ENCODE measurements at regions not wholly inside any gene's neighbourhood (a gene's known extent, or its start where the extent isn't known, plus 50 kb on each side); places are given as distances from the start of the nearest gene placed in this dataset.

GRCh38 chr2:224213396-224213795 is 174.3 kb upstream of the SERPINE2 start:
- no peaks in the 10 kb centered on the region for H3K4me1 ChIP-seq
- DNase-seq: no peak
- TF ChIP-seq CTCF (IDR thresholded peaks at IDR 0.05; ENCODE audit: low read depth, low read length): no peak

GRCh38 chr2:224211791-224212190 is 172.7 kb upstream of the SERPINE2 start:
- Histone ChIP-seq H3K36me3 (no peaks in the 10 kb centered on the region), H3K27me3 (no peaks in the 10 kb centered on the region), H3K9me3 (no peaks in the 10 kb centered on the region), H3K4me1 (no peaks in the 10 kb centered on the region), H3K4me3 (ENCODE audit: low read depth, low read length) (no peak overlapping the region)
- TF ChIP-seq CTCF (IDR thresholded peaks at IDR 0.05; ENCODE audit: low read depth, low read length): no peak
- DNase-seq: no peak

More at GRCh38 chr2:224213396-224213795, 174.3 kb upstream of the SERPINE2 start:
- Histone ChIP-seq H3K9me3 (no peaks in the 10 kb centered on the region), H3K4me3 (ENCODE audit: low read depth, low read length) (no peak overlapping the region), H3K27me3 (no peaks in the 10 kb centered on the region), H3K36me3 (no peaks in the 10 kb centered on the region)

- no peak for DNase-seq
- H3K9me3 ChIP-seq: no peaks in the 10 kb centered on the region
- H3K4me3 ChIP-seq (ENCODE audit: low read depth, low read length): no peak overlapping the region
- no peaks in the 10 kb centered on the region for H3K4me1 ChIP-seq
- no peak for TF ChIP-seq CTCF (IDR thresholded peaks at IDR 0.05; ENCODE audit: low read depth, low read length)
- H3K27me3 ChIP-seq: no peaks in the 10 kb centered on the region
- H3K36me3 ChIP-seq: no peaks in the 10 kb centered on the region
Observed at GRCh38 chr2:224211181-224211480, 172.0 kb upstream of the SERPINE2 start.

GRCh38 chr2:224210286-224211180 is 171.4 kb upstream of the SERPINE2 start:
- no peak for DNase-seq
- Histone ChIP-seq H3K36me3 (no peaks in the 10 kb centered on the region), H3K27me3 (no peaks in the 10 kb centered on the region), H3K9me3 (no peaks in the 10 kb centered on the region), H3K4me3 (ENCODE audit: low read depth, low read length) (no peak overlapping the region), H3K4me1 (no peaks in the 10 kb centered on the region)
- no peak for TF ChIP-seq CTCF (IDR thresholded peaks at IDR 0.05; ENCODE audit: low read depth, low read length)

- Histone ChIP-seq H3K36me3 (no peaks in the 10 kb centered on the region), H3K4me1 (no peaks in the 10 kb centered on the region), H3K9me3 (no peaks in the 10 kb centered on the region), H3K4me3 (ENCODE audit: low read depth, low read length) (no peak overlapping the region), H3K27me3 (no peaks in the 10 kb centered on the region)
- DNase-seq: no peak
- TF ChIP-seq CTCF (IDR thresholded peaks at IDR 0.05; ENCODE audit: low read depth, low read length): no peak
Observed at GRCh38 chr2:224209555-224210285, 170.6 kb upstream of the SERPINE2 start.

GRCh38 chr2:224208443-224208842 is 169.4 kb upstream of the SERPINE2 start:
- H3K9me3 ChIP-seq: no peaks in the 10 kb centered on the region
- H3K36me3 ChIP-seq: no peaks in the 10 kb centered on the region
- no peak overlapping the region for H3K4me3 ChIP-seq (ENCODE audit: low read depth, low read length)
- H3K27me3 ChIP-seq: no peaks in the 10 kb centered on the region
- no peaks in the 10 kb centered on the region for H3K4me1 ChIP-seq
- DNase-seq: no peak
- no peak for TF ChIP-seq CTCF (IDR thresholded peaks at IDR 0.05; ENCODE audit: low read depth, low read length)

All from BE2C (cell line).